HepG2 (cell line): ENCODE measurements at regions not wholly inside any gene's neighbourhood (a gene's known extent, or its start where the extent isn't known, plus 50 kb on each side); places are given as distances from the start of the nearest gene placed in this dataset.

ENCODE experiments used
- ATAC-seq: fragments of 200-7000 bp; cut with Tn5 transposase; 3 replicates; pipeline ENCODE4 v1.9.1; 2020; ENCODE audit warnings: mild to moderate bottlenecking, moderate library complexity
- BruUV-seq: library from RNA; stranded (reverse); fragments of 400-500 nt; replicated peaks from 2 replicates; lab custom pipeline; 2021; lab: Mats Ljungman, UMichigan
- CTCF ChIA-PET: fragments of 300-600 bp; formaldehyde crosslinking; extraction: SDS; loops from one replicate; lab custom pipeline; 2021; ENCODE audit warnings: low total read pairs, inconsistent platforms, low intra/inter-chr PET ratio; lab: Yijun Ruan, JAX
- POLR2A ChIA-PET: fragments of 350-600 bp; sonication (Branson Sonifier 250); formaldehyde crosslinking; loops from one replicate; lab custom pipeline; 2020; ENCODE audit warnings: antibody characterized with exemption, inconsistent platforms; lab: Yijun Ruan, JAX
- DNase-seq: peaks from one replicate; pipeline ENCODE4 v3.0.0-alpha.2; 2015; ENCODE audit warnings: low spot score
- FAIRE-seq: peaks from 3 replicates; lab custom pipeline; 2011; peaks lifted over from hg19 to GRCh38; lab: Jason Lieb, UNC
- H2AFZ ChIP-seq: one replicate; pipeline ENCODE4 v1.6.1; 2011; ENCODE audit warnings: low read length, inconsistent platforms
- H3K27ac ChIP-seq: fragments of 300-600 bp; 3 replicates; pipeline ENCODE4 v1.8.0; 2011; ENCODE audit warnings: mixed run types, mild to moderate bottlenecking, mixed read lengths, low read length, inconsistent platforms; ENCODE audit not compliant: insufficient read depth; ENCODE audit errors: extremely low read length
- H3K27me3 ChIP-seq, 2 experiments: fragments of 200-600 bp in 1 of 2; 2 replicates in 1 of 2; 3 replicates in 1 of 2; pipeline versions ENCODE4 v1.6.0 to v1.8.0; 2011; ENCODE audit warnings: low read length in 2 of 2, mild to moderate bottlenecking in 2 of 2, moderate library complexity in 2 of 2, inconsistent platforms in 1 of 2; ENCODE audit not compliant: insufficient read depth in 2 of 2, control insufficient read depth in 1 of 2
- H3K36me3 ChIP-seq, 2 experiments: fragments of 200-600 bp in 1 of 2; replicated peaks in 1 of 2; 2 replicates in 1 of 2; 3 replicates in 1 of 2; pipeline versions ENCODE4 v1.5.1 to v1.8.0; 2011; ENCODE audit warnings: low read length in 2 of 2, inconsistent platforms in 1 of 2; ENCODE audit not compliant: insufficient read depth in 2 of 2, control insufficient read depth in 1 of 2
- H3K4me1 ChIP-seq: 2 replicates; pipeline ENCODE4 v1.5.1; 2012; ENCODE audit warnings: low read length, inconsistent platforms; ENCODE audit not compliant: insufficient read depth
- H3K4me2 ChIP-seq: 2 replicates; pipeline ENCODE4 v1.6.0; 2011; ENCODE audit warnings: low read depth, low read length, inconsistent platforms
- H3K4me3 ChIP-seq, 3 experiments: fragments of 200-600 bp in 1 of 3; sonication (generic), shearing (Covaris generic) in 1 of 3; replicated peaks in 1 of 3; 2 replicates each; pipeline ENCODE4 v1.5.1; 2011 to 2016; ENCODE audit warnings: low read length in 3 of 3, inconsistent platforms in 2 of 3, low read depth in 2 of 3, mild to moderate bottlenecking in 2 of 3, control low read depth in 1 of 3, mixed read lengths in 1 of 3; ENCODE audit not compliant: insufficient read depth in 1 of 3
- H3K79me2 ChIP-seq: one replicate; pipeline ENCODE4 v1.6.1; 2011; ENCODE audit warnings: low read length, inconsistent platforms; ENCODE audit not compliant: insufficient read depth
- H3K9ac ChIP-seq: 2 replicates; pipeline ENCODE4 v1.6.0; 2011; ENCODE audit warnings: mild to moderate bottlenecking, low read depth, low read length, inconsistent platforms; ENCODE audit not compliant: insufficient read depth
- H3K9me3 ChIP-seq: 2 replicates; pipeline ENCODE4 v1.5.1; 2012; ENCODE audit warnings: mild to moderate bottlenecking, low read length
- H4K20me1 ChIP-seq: 2 replicates; pipeline ENCODE4 v1.6.0; 2011; ENCODE audit warnings: inconsistent platforms, mild to moderate bottlenecking, low read length, moderate library complexity; ENCODE audit not compliant: insufficient read depth
- CENPBD1 ChIP-seq: sonication (generic); formaldehyde crosslinking; IDR thresholded peaks from 2 replicates; pipeline ENCODE4 v1.8.0; 2022; ENCODE audit warnings: missing genetic modification reagents, low read depth, mild to moderate bottlenecking, borderline replicate concordance
- EHMT2 ChIP-seq: fragments of 200-600 bp; sonication (generic); IDR thresholded peaks from 2 replicates; pipeline ENCODE4 v1.7.0; 2017; ENCODE audit warnings: antibody characterized with exemption, low read depth, low read length, borderline replicate concordance
- HOMEZ ChIP-seq: IDR thresholded peaks from 2 replicates; pipeline ENCODE4 v1.6.1; 2016; ENCODE audit warnings: low read depth
- PAX8 ChIP-seq: sonication (generic); formaldehyde crosslinking; IDR thresholded peaks from 2 replicates; pipeline ENCODE4 v1.8.0; 2022; ENCODE audit warnings: mild to moderate bottlenecking, missing genetic modification reagents, borderline replicate concordance
- POLR2A ChIP-seq, 2 experiments: IDR thresholded peaks; 2 replicates each; pipeline ENCODE4 v1.6.1; 2011; ENCODE audit warnings: low read depth in 2 of 2, low read length in 2 of 2, mild to moderate bottlenecking in 1 of 2, moderate library complexity in 1 of 2; ENCODE audit not compliant: insufficient read depth in 1 of 2
- PRDM4 ChIP-seq: sonication (generic); formaldehyde crosslinking; IDR thresholded peaks from 2 replicates; pipeline ENCODE4 v1.9.0; 2021; ENCODE audit warnings: missing genetic modification reagents, borderline replicate concordance
- RFXANK ChIP-seq: IDR thresholded peaks from 2 replicates; pipeline ENCODE4 v1.6.1; 2016
- SAFB2 ChIP-seq: sonication (generic); formaldehyde crosslinking; IDR thresholded peaks from 2 replicates; pipeline ENCODE4 v1.5.1; 2020; ENCODE audit warnings: missing genetic modification reagents, low read depth, mild to moderate bottlenecking, borderline replicate concordance
- ZMAT3 ChIP-seq: sonication (generic); formaldehyde crosslinking; conservative IDR thresholded peaks from 2 replicates; pipeline ENCODE4 v1.7.0; 2021; ENCODE audit warnings: missing genetic modification reagents
- ZNF350 ChIP-seq: sonication (generic); formaldehyde crosslinking; IDR thresholded peaks from 2 replicates; pipeline ENCODE4 v1.4.0; 2020; ENCODE audit warnings: mild to moderate bottlenecking, low read depth, missing genetic modification reagents, borderline replicate concordance
- ZNF362 ChIP-seq: sonication (generic); formaldehyde crosslinking; IDR thresholded peaks from 2 replicates; pipeline ENCODE4 v1.4.0; 2020; ENCODE audit warnings: missing genetic modification reagents, mild to moderate bottlenecking, borderline replicate concordance
- ZNF414 ChIP-seq: sonication (generic); formaldehyde crosslinking; IDR thresholded peaks from 2 replicates; pipeline ENCODE4 v1.5.0; 2020; ENCODE audit warnings: missing genetic modification reagents
- ZNF558 ChIP-seq: sonication (generic); formaldehyde crosslinking; IDR thresholded peaks from 2 replicates; pipeline ENCODE4 v1.9.0; 2022; ENCODE audit warnings: mild to moderate bottlenecking, missing genetic modification reagents, borderline replicate concordance
- ZNF850 ChIP-seq: sonication (generic); formaldehyde crosslinking; conservative IDR thresholded peaks from 2 replicates; pipeline ENCODE4 v1.9.0; 2021; ENCODE audit warnings: mild to moderate bottlenecking, missing genetic modification reagents
- WGBS: methylation state at CpG from one replicate; pipeline ENCODE4 v1.1.6; 2017; ENCODE audit warnings: low lambda C conversion rate; 5-methylcytosine and 5-hydroxymethylcytosine counted together
- in situ Hi-C: cut with HindIII; loops from 2 replicates; pipeline ENCODE4 v1.10.0; 2017; ENCODE audit warnings: low pct_unique_long_range_greater_than_20kb; ENCODE audit not compliant: extremely low pct_ligation_motif_present
- intact Hi-C: fragments of 100-400 bp; cut with micrococcal nuclease; formaldehyde crosslinking; loops from one replicate; pipeline ENCODE4 v1.10.0; 2022; ENCODE audit not compliant: unreplicated experiment

GRCh38 chr3:74489050-74489792 is 125.2 kb downstream of the CNTN3 start:
- no peaks in the 10 kb centered on the region for H4K20me1 ChIP-seq
- no peaks in the 10 kb centered on the region for H3K27me3 ChIP-seq
- no peak for ATAC-seq
- no peak overlapping the region for H3K4me2 ChIP-seq
- no peaks in the 10 kb centered on the region for H3K9me3 ChIP-seq
- BruUV-seq, result no TSS peak
- H3K27ac ChIP-seq, result no peak overlapping the region
- DNase-seq, result no peak
- 0% methylated on average over 3 of the region's 3 CpGs for WGBS
- no peaks in the 10 kb centered on the region for H3K4me1 ChIP-seq
- no peak overlapping the region for H3K9ac ChIP-seq
- TF ChIP-seq ZNF362 (CRISPR knock-in tag), result no peak
- no peak for TF ChIP-seq HOMEZ (CRISPR knock-in tag)
- TF ChIP-seq ZMAT3 (CRISPR knock-in tag), result no peak
- TF ChIP-seq SAFB2 (CRISPR knock-in tag), result no peak
- TF ChIP-seq ZNF350, result no peak
- no peak for TF ChIP-seq CENPBD1 (CRISPR knock-in tag)
- TF ChIP-seq PRDM4 (CRISPR knock-in tag), result no peak
- no peak for TF ChIP-seq ZNF850 (CRISPR knock-in tag)
- TF ChIP-seq EHMT2, result no peak
- TF ChIP-seq POLR2A (IDR thresholded peaks at IDR 0.05; ENCODE audit: insufficient read depth in 1 of 2, low read depth in 2 of 2, low read length in 2 of 2), result no peak
- TF ChIP-seq ZNF558 (CRISPR knock-in tag), result no peak
- no peak for TF ChIP-seq RFXANK (CRISPR knock-in tag)
- TF ChIP-seq ZNF414 (CRISPR knock-in tag), result no peak
- no peak for TF ChIP-seq PAX8
- intact Hi-C loops, result no loop called here
- no peaks in the 10 kb centered on the region for H3K79me2 ChIP-seq
- in situ Hi-C loops, result no loop called here
- H2AFZ ChIP-seq, result no peak overlapping the region
- CTCF ChIA-PET, result no interaction called here
- POLR2A ChIA-PET, result no interaction called here
- FAIRE-seq, result no peak
- no peak overlapping the region for H3K4me3 ChIP-seq
- no peaks in the 10 kb centered on the region for H3K36me3 ChIP-seq
